Neural progenitor cell (in vitro differentiated cells): ENCODE measurements at regions not wholly inside any gene's neighbourhood (a gene's known extent, or its start where the extent isn't known, plus 50 kb on each side); places are given as distances from the start of the nearest gene placed in this dataset.
"Not testable (repeated sequence)": the region's sequence is repeated elsewhere in the genome, so short reads cannot be mapped to it uniquely, and the experiment has no call there.

ENCODE experiments used
- DNase-seq: peaks from one replicate; pipeline ENCODE4 v3.0.0-alpha.2; 2016; ENCODE audit warnings: low spot score
- H2AFZ ChIP-seq: fragments of 200-600 bp; sonication (generic); replicated peaks from 2 replicates; pipeline ENCODE4 v1.6.1; 2016; ENCODE audit warnings: antibody characterized with exemption
- H3F3A ChIP-seq: fragments of 200-600 bp; sonication (generic); 2 replicates; pipeline ENCODE4 v1.6.1; 2016; ENCODE audit warnings: antibody characterized with exemption, low read depth
- H3K27ac ChIP-seq: fragments of 200-600 bp; sonication (generic); 2 replicates; pipeline ENCODE4 v1.5.1; 2016; ENCODE audit warnings: mild to moderate bottlenecking
- H3K27me3 ChIP-seq: fragments of 200-600 bp; sonication (generic); 2 replicates; pipeline ENCODE4 v1.6.1; 2016; ENCODE audit warnings: mild to moderate bottlenecking, moderate library complexity
- H3K36me3 ChIP-seq: fragments of 200-600 bp; sonication (generic); 2 replicates; pipeline ENCODE4 v1.5.1; 2016
- H3K4me1 ChIP-seq: fragments of 200-600 bp; sonication (generic); 2 replicates; pipeline ENCODE4 v1.6.1; 2016; ENCODE audit warnings: mixed run types
- H3K4me2 ChIP-seq: fragments of 200-600 bp; sonication (generic); 2 replicates; pipeline ENCODE4 v1.6.1; 2016
- H3K4me3 ChIP-seq: fragments of 200-600 bp; sonication (generic); 2 replicates; pipeline ENCODE4 v1.5.1; 2016
- H3K79me2 ChIP-seq: fragments of 200-600 bp; sonication (generic); 2 replicates; pipeline ENCODE4 v1.6.1; 2016; ENCODE audit warnings: low read depth
- H3K9ac ChIP-seq: fragments of 200-600 bp; sonication (generic); 2 replicates; pipeline ENCODE4 v1.6.1; 2016
- H3K9me3 ChIP-seq: fragments of 200-600 bp; sonication (generic); 2 replicates; pipeline ENCODE4 v1.5.1; 2016; ENCODE audit warnings: low read depth
- H4K20me1 ChIP-seq: fragments of 200-600 bp; sonication (generic); 2 replicates; pipeline ENCODE4 v1.6.1; 2016; ENCODE audit warnings: low read depth
- H3K27ac Mint-ChIP-seq: 3 replicates; pipeline ENCODE4 v1.8.0; 2021; ENCODE audit warnings: mixed read lengths
- H3K27me3 Mint-ChIP-seq: 2 replicates; pipeline ENCODE4 v1.8.0; 2022; ENCODE audit warnings: low read depth, mild to moderate bottlenecking, inconsistent platforms, moderate library complexity, mixed read lengths; ENCODE audit not compliant: insufficient read depth
- H3K36me3 Mint-ChIP-seq: 3 replicates; pipeline ENCODE4 v1.8.0; 2021; ENCODE audit warnings: mixed read lengths
- H3K4me1 Mint-ChIP-seq: 3 replicates; pipeline ENCODE4 v1.8.0; 2021; ENCODE audit warnings: mixed read lengths
- H3K4me3 Mint-ChIP-seq: 3 replicates; pipeline ENCODE4 v1.8.0; 2021; ENCODE audit warnings: mild to moderate bottlenecking, moderate library complexity, mixed read lengths
- H3K9me3 Mint-ChIP-seq: 3 replicates; pipeline ENCODE4 v1.8.0; 2020; ENCODE audit warnings: mixed read lengths
- EZH2 ChIP-seq: fragments of 200-600 bp; sonication (generic); IDR thresholded peaks from 2 replicates; pipeline ENCODE4 v1.6.1; 2017; ENCODE audit warnings: antibody characterized with exemption, mild to moderate bottlenecking, moderate library complexity
- EZH2phosphoT487 ChIP-seq: fragments of 200-600 bp; sonication (generic); IDR thresholded peaks from 2 replicates; pipeline ENCODE4 v1.6.1; 2017; ENCODE audit warnings: antibody characterized with exemption
- TF ChIP-seq, protein P1 (sequence below): fragments of 200-600 bp; sonication (generic); IDR thresholded peaks from 2 replicates; pipeline ENCODE4 v1.5.1; 2017; ENCODE audit warnings: antibody characterized with exemption, mild to moderate bottlenecking

DNA sequence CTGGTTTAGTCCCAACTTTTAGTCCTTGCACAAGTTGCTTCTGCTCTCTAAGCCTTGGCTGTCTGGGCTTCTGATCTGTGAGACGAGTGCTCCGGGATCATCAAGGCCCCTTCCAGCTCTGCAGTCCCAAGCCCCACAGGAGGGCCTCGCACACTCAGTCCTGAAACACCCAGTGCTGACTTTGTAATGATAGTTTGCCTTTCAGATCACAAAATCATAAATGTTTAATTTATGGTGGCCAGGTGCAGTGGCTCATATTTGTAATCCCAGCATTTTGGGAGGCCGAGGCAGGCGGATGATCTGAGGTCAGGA is 95.9 kb upstream of the SLC25A48 start:
- no peak overlapping the region for H3K27ac ChIP-seq
- H3K27me3 ChIP-seq: no peaks in the 10 kb centered on the region
- no peaks in the 10 kb centered on the region for H3K4me1 ChIP-seq
- H3K4me2 ChIP-seq: no peak overlapping the region
- Mint-ChIP-seq H3K4me1 (peaks cover 2% of the 10 kb centered on the region), H3K27ac (no peak overlapping the region), H3K36me3 (no peaks in the 10 kb centered on the region), H3K9me3 (peaks cover under 1% of the 10 kb centered on the region), H3K4me3 (no peak overlapping the region), H3K27me3 (peaks cover 2% of the 10 kb centered on the region)
- H3K79me2 ChIP-seq: no peaks in the 10 kb centered on the region
- H3K9me3 ChIP-seq: no peaks in the 10 kb centered on the region
- H3F3A ChIP-seq: no peaks in the 10 kb centered on the region
- H3K36me3 ChIP-seq: no peaks in the 10 kb centered on the region
- TF ChIP-seq EZH2 (no peak), EZH2phosphoT487 (no peak)
- TF ChIP-seq, protein P1, sequence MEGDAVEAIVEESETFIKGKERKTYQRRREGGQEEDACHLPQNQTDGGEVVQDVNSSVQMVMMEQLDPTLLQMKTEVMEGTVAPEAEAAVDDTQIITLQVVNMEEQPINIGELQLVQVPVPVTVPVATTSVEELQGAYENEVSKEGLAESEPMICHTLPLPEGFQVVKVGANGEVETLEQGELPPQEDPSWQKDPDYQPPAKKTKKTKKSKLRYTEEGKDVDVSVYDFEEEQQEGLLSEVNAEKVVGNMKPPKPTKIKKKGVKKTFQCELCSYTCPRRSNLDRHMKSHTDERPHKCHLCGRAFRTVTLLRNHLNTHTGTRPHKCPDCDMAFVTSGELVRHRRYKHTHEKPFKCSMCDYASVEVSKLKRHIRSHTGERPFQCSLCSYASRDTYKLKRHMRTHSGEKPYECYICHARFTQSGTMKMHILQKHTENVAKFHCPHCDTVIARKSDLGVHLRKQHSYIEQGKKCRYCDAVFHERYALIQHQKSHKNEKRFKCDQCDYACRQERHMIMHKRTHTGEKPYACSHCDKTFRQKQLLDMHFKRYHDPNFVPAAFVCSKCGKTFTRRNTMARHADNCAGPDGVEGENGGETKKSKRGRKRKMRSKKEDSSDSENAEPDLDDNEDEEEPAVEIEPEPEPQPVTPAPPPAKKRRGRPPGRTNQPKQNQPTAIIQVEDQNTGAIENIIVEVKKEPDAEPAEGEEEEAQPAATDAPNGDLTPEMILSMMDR: no peak
- H2AFZ ChIP-seq: no peak overlapping the region
- H3K9ac ChIP-seq: no peak overlapping the region
- no peaks in the 10 kb centered on the region for H4K20me1 ChIP-seq
- no peak for DNase-seq
- H3K4me3 ChIP-seq: no peak overlapping the region

DNA sequence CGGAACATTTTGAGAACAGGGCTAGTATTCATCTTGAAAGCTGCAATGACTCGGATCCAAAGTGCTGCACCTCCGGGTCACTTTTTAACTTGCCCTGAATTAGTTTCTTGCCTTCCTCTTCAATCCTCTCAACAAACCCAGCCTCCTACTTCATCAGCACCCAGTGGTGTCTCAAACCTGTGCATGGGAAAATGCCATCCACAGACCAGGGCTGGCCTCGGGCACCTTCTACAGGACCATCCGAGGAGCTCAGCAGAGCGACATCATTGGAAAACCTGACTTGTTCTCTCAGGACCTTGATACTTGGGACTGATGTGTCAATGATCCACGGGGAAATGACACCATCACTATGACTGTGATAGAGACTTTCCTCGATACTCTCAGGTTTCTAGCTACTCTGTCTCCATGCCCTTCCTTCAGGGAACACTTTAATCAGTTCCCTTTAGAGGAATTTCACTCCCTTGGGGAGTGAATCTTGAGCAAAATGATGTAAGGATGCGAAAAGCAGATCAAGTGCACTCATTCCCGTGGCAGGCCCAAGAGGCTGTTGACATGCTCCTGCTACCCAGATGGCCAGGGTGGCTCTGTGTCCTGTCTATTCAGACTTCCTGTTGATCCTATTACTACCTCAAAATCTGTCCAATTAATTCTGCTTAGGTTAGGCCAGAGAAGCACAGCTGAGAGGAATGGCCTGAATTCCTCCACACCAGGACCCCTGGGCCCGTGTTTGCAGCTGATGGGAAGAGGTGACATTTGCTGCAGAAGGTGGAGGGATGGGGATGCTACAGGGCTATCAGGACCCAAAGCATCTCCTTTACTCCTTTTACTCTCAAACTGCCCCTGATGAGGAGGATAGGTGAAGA is 96.5 kb upstream of the SLC25A48 start:
- Histone ChIP-seq H3K4me3 (no peak overlapping the region), H3F3A (no peaks in the 10 kb centered on the region), H3K36me3 (no peaks in the 10 kb centered on the region), H3K27me3 (no peaks in the 10 kb centered on the region), H3K79me2 (no peaks in the 10 kb centered on the region), H3K4me1 (no peaks in the 10 kb centered on the region), H2AFZ (no peak overlapping the region), H3K27ac (no peak overlapping the region), H3K4me2 (no peak overlapping the region), H4K20me1 (no peaks in the 10 kb centered on the region), H3K9me3 (no peaks in the 10 kb centered on the region), H3K9ac (no peak overlapping the region)
- Mint-ChIP-seq H3K36me3 (no peaks in the 10 kb centered on the region), H3K27me3 (peaks cover 2% of the 10 kb centered on the region), H3K4me1 (no peaks in the 10 kb centered on the region), H3K27ac (no peak overlapping the region), H3K9me3 (no peaks in the 10 kb centered on the region), H3K4me3 (no peak overlapping the region)
- DNase-seq: no peak
- TF ChIP-seq EZH2phosphoT487 (no peak), EZH2 (no peak)
- TF ChIP-seq, protein P1: no peak

DNA sequence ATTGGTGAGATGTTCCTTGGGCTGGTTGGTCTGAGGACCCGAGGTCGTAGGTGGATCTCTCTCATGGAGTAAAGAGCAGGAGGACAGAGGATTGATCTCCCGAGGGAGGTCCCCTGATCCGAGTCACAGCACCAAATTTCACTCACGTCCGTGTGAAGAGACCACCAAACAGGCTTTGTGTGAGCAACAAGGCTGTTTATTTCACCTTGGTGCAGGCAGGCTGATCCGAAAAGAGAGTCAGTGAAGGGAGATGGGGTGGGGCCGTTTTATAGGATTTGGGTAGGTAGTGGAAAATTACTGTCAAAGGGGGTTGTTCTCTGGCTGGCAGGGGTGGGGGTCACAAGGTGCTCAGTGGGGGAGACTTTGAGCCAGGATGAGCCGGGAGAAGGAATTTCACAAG is 97.5 kb upstream of the SLC25A48 start:
- not testable (repeated sequence) for H3K36me3 Mint-ChIP-seq, H3K27ac ChIP-seq, H3K4me3 Mint-ChIP-seq, H3K27ac Mint-ChIP-seq, H3K36me3 ChIP-seq, H3K27me3 Mint-ChIP-seq, H4K20me1 ChIP-seq, H2AFZ ChIP-seq, H3K27me3 ChIP-seq, H3K9me3 ChIP-seq, H3K4me2 ChIP-seq, DNase-seq, H3K4me1 Mint-ChIP-seq, H3K79me2 ChIP-seq, H3K9ac ChIP-seq, H3K4me3 ChIP-seq, H3K9me3 Mint-ChIP-seq, H3K4me1 ChIP-seq, H3F3A ChIP-seq

DNA sequence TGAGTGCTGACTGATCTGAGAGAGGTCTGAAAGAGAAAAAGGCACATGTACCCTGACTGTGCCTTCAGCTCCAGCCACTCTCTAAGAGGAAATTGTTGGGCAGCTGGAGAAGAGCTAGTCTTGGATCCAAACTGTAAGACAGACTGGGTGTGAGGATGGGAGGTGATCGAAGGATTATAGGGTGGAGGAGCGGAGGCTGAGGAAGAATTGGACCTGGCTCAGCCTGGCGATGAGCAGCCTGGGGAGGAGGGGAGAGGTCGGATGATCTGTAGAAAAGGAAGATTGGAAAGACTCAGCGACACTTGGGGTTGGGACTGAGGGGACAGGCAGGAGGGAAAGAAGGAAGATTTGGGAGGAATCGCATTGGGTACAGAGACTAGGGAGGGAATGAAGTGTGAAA is 98.6 kb upstream of the SLC25A48 start:
- Mint-ChIP-seq H3K4me1 (no peaks in the 10 kb centered on the region), H3K9me3 (no peaks in the 10 kb centered on the region), H3K27ac (no peak overlapping the region), H3K4me3 (no peak overlapping the region), H3K36me3 (no peaks in the 10 kb centered on the region), H3K27me3 (peaks cover 2% of the 10 kb centered on the region)
- H3F3A ChIP-seq: no peaks in the 10 kb centered on the region
- no peak overlapping the region for H3K27ac ChIP-seq
- TF ChIP-seq, protein P1: no peak
- TF ChIP-seq EZH2 (no peak), EZH2phosphoT487 (no peak)
- H3K4me2 ChIP-seq: no peak overlapping the region
- DNase-seq: no peak
- no peaks in the 10 kb centered on the region for H3K9me3 ChIP-seq
- no peak overlapping the region for H2AFZ ChIP-seq
- H3K27me3 ChIP-seq: no peaks in the 10 kb centered on the region
- no peaks in the 10 kb centered on the region for H4K20me1 ChIP-seq
- no peaks in the 10 kb centered on the region for H3K4me1 ChIP-seq
- no peak overlapping the region for H3K4me3 ChIP-seq
- H3K9ac ChIP-seq: no peak overlapping the region
- H3K36me3 ChIP-seq: no peaks in the 10 kb centered on the region
- H3K79me2 ChIP-seq: no peaks in the 10 kb centered on the region

DNA sequence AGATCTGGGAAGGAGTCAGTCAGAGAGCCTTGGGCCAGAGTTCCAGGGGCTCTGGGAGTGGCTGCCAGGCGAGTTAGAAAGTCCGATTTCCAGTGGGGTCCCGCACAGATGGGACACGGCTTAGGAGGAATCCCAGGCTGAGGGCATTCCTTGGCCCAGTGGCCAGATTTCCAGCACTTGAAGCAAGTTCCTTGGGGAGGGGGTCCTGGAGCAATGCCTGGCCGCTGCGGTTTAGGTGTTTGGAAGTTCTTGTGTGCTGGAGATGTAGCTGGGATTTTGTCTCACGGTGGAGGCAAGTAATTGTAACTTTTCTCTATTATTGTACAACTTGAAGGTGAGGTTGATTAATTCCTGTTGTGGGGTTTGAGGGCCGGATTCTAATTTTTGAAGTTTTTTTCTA is 99.5 kb upstream of the SLC25A48 start:
- H3K9me3 Mint-ChIP-seq, H3K9ac ChIP-seq, H3K4me1 Mint-ChIP-seq, H3K4me2 ChIP-seq, H3K27ac ChIP-seq, H3K4me1 ChIP-seq, H3K27ac Mint-ChIP-seq, H3F3A ChIP-seq, H3K79me2 ChIP-seq, H3K9me3 ChIP-seq, H3K4me3 Mint-ChIP-seq, H4K20me1 ChIP-seq, H3K27me3 Mint-ChIP-seq, H3K36me3 Mint-ChIP-seq, H2AFZ ChIP-seq, DNase-seq, H3K27me3 ChIP-seq, H3K4me3 ChIP-seq, H3K36me3 ChIP-seq: not testable (repeated sequence)

DNA sequence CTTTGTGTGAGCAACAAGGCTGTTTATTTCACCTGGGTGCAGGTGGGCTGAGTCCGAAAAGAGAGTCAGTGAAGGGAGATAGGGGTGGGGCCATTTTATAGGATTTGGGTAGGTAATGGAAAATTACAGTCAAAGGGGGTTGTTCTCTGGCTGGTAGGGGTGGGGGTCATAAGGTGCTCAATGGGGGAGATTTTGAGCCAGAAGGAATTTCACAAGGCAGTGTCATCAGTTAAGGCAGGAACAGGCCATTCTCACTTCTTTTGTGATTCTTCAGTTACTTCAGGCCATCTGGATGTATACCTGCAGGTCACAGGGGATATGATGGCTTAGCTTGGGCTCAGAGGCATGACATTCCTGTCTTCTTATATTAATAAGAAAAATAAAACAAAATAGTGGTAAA is 103.4 kb upstream of the SLC25A48 start:
- not testable (repeated sequence) for H3K4me3 Mint-ChIP-seq, H3K4me2 ChIP-seq, H3K36me3 Mint-ChIP-seq, H3K36me3 ChIP-seq, H3K4me1 Mint-ChIP-seq, H4K20me1 ChIP-seq, H3K79me2 ChIP-seq, H3K9me3 ChIP-seq, H3K9ac ChIP-seq, H3K27ac Mint-ChIP-seq, H3K27me3 Mint-ChIP-seq, H3K4me1 ChIP-seq, H3K4me3 ChIP-seq, DNase-seq, H2AFZ ChIP-seq, H3F3A ChIP-seq, H3K9me3 Mint-ChIP-seq, H3K27me3 ChIP-seq, H3K27ac ChIP-seq
